ENCODE measurements at regions not wholly inside any gene's neighbourhood (a gene's known extent, or its start where the extent isn't known, plus 50 kb on each side); places are given as distances from the start of the nearest gene placed in this dataset.
"Not testable (repeated sequence)": the region's sequence is repeated elsewhere in the genome, so short reads cannot be mapped to it uniquely, and the experiment has no call there.

DNA sequence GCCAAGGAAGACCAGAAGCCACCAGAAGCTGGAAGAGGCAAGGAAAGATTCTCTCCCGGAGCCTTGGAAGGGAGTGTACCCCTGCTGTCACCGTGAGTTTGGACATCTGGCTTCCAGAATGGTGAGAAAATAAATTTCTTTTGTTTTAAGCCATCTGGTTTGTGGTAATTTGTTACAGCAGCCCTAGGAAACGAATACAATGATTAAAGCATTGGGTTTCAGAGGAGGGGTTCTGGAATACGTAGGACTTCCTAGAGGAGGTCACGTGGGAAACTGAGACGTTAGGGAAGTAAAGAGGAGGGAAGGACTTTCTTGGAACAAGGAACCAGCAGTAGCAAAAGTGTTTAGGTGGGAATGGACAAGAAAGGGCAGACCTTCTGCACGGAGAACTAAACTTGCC lies 377.7 kb downstream of the IL20RB start:
- H3K9me3 Mint-ChIP-seq: peaks cover 16% of the 10 kb centered on the region
- H3K27ac Mint-ChIP-seq: no peak overlapping the region
- no peaks in the 10 kb centered on the region for H3K36me3 Mint-ChIP-seq (ENCODE audit: low read depth)
- H3K27me3 Mint-ChIP-seq: no peaks in the 10 kb centered on the region
- H3K4me3 Mint-ChIP-seq: no peak overlapping the region
- H3K4me1 Mint-ChIP-seq: no peaks in the 10 kb centered on the region
- no peak for ATAC-seq (replicated peaks)

DNA sequence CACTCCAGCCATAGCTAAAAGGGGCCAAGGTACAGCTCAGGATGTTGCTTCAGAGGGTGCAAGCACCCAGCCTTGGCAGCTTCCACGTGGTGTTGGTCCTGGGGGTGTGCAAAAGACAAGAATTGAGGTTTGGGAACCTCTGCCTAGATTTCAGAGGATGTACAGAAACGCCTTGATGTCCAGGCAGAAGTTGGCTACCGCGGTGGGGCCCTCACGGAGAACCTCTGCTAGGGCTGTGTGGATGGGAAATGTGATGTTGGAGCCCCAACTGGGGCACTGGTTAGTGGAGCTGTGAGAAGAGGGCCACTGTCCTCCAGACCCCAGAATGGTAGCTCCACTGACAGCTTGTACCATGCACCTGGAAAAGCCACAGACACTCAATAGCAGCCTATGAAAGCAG lies 380.6 kb downstream of the IL20RB start:
- H3K4me1 Mint-ChIP-seq; H3K36me3 Mint-ChIP-seq (ENCODE audit: low read depth); H3K27me3 Mint-ChIP-seq; H3K4me3 Mint-ChIP-seq; H3K9me3 Mint-ChIP-seq; ATAC-seq (replicated peaks); H3K27ac Mint-ChIP-seq: not testable (repeated sequence)

DNA sequence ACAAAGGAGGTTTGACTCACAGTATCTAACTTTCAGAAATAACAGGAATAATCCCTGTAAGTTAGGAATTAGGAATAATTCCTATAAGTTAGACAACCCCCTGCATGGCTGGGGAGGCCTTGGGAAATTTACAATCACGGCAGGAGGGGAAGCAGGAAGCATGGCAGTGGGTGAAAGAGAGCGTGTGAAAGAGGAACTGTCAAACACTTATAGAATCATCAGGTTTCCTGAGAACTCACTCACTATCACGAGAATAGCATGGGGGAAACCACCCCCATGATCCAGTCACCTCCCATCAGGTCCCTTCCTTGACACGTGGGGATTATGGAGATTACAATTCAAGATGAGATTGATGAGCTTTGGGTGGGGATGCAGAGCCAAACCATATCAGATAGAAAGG lies 385.5 kb downstream of the IL20RB start:
- no peak for ATAC-seq (replicated peaks)
- no peak overlapping the region for H3K27ac Mint-ChIP-seq
- no peaks in the 10 kb centered on the region for H3K4me1 Mint-ChIP-seq

DNA sequence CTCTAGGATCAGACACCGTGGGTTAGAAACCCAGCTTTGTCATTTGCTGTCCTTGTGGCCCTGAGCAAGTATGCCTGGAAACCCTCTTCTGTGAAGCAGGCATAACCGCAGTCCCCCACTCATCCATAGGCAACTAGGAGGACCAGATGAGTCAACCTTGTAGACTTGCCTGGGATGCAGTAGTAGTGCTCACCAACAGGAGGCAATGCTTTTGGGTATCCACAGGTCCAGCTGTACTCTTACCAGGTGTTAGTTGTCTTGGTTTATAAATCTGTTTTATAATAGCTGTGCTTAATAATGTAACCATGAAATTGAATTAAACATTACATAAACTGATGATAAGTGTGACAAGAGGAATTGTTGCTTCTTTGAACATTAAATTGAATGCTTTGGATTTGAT lies 389.3 kb downstream of the IL20RB start:
- Mint-ChIP-seq H3K4me1 (no peaks in the 10 kb centered on the region), H3K27me3 (no peaks in the 10 kb centered on the region), H3K4me3 (no peak overlapping the region), H3K36me3 (ENCODE audit: low read depth) (no peaks in the 10 kb centered on the region), H3K27ac (no peak overlapping the region), H3K9me3 (peaks cover 8% of the 10 kb centered on the region)
- ATAC-seq (replicated peaks): no peak

More for the DNA sequence above, 385.5 kb downstream of the IL20RB start:
- Mint-ChIP-seq H3K36me3 (ENCODE audit: low read depth) (no peaks in the 10 kb centered on the region), H3K27me3 (no peaks in the 10 kb centered on the region), H3K4me3 (no peak overlapping the region), H3K9me3 (no peaks in the 10 kb centered on the region)

DNA sequence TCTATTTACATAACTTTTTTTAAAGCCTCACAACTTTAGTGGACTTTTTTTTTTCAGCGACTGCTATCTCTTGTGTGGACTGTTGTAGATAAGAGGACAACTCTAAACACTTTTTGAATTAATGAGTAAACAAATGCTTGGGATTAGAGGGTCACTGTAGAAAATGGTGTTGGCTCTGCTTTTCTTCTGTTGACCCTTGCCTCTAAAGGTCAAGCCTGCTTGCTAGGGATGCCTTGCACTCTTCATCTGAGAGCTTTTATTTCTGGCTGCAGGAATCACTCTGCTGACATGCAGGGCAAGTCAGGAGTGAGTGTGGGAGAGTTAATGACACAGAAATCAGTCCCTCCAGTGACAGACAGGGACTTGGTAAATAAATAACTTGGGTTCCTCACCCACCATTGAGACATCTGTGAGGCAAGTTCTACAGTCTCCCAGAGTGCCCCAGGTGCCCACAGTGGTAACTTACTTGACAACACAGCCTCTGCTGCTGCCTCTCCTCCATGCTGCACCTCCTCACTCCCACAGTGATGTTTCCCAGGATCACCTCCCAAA lies 390.1 kb downstream of the IL20RB start:
- no peaks in the 10 kb centered on the region for H3K36me3 Mint-ChIP-seq (ENCODE audit: low read depth)
- no peak for ATAC-seq (replicated peaks)
- no peak overlapping the region for H3K4me3 Mint-ChIP-seq
- no peaks in the 10 kb centered on the region for H3K4me1 Mint-ChIP-seq
- H3K27ac Mint-ChIP-seq: no peak overlapping the region
- H3K27me3 Mint-ChIP-seq: no peaks in the 10 kb centered on the region
- H3K9me3 Mint-ChIP-seq: peaks cover 12% of the 10 kb centered on the region

DNA sequence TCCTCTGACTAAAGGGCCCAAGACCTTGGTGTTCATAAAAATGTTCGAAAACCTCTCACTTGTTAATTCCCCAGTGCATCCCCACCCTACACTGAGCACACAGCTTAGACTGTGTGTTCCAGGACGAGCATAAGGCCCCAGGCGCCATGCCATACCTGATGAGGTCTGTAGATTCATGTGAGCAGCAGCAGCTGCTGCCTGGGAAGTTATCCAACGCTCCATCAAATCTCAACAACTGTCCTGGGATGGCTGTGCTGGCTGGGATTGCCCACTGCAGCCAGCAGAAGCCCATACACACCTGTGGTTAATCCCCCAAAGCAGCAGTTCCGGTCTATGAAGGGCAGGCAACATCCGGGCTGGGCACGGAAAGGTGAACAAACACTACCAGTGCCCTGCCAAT lies 391.2 kb downstream of the IL20RB start:
- H3K27ac Mint-ChIP-seq: no peak overlapping the region
- H3K9me3 Mint-ChIP-seq: peaks cover 15% of the 10 kb centered on the region
- H3K36me3 Mint-ChIP-seq (ENCODE audit: low read depth): no peaks in the 10 kb centered on the region

DNA sequence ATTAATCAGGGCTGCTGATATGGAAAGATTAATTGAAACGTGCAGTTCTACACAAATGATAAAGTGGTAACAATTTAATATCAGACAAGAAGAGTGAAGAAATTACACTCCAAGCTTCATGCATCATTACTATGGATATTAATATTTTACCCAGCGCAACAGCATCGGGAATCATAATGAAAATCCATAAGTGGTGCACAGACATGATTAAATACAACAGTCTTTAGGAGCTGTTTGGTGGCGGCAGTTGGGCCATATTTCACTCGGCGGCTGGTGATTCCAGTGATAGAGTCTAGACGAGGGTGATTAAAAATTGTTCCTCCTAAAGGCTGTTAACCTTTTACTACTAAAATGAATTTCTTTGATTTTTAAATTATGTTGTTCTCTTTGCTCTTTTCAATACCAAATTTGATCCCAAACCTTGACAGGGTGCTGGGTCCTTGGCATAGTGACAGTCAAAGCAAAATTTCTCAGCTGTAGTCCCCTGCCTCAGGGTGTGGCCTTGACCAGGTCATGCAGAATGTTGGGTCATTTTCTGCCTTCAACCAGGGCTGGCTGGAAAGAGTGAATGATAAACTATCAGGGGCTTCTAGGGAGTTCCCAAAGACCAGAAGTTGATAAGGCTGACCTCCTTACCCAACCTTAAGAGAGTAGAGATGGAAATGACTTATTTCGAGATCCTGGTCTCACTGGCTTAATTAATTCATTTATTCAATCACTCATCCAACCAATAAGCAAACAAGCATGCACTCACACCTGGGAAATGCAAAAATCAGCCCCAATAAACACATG lies 392.0 kb downstream of the IL20RB start:
- Mint-ChIP-seq H3K27me3 (no peaks in the 10 kb centered on the region), H3K27ac (no peak overlapping the region), H3K9me3 (peaks cover 15% of the 10 kb centered on the region), H3K4me3 (no peak overlapping the region), H3K36me3 (ENCODE audit: low read depth) (no peaks in the 10 kb centered on the region), H3K4me1 (no peaks in the 10 kb centered on the region)
- no peak for ATAC-seq (replicated peaks)

More for the DNA sequence above, 391.2 kb downstream of the IL20RB start:
- Mint-ChIP-seq H3K27me3 (no peaks in the 10 kb centered on the region), H3K4me3 (no peak overlapping the region), H3K4me1 (no peaks in the 10 kb centered on the region)
- no peak for ATAC-seq (replicated peaks)

DNA sequence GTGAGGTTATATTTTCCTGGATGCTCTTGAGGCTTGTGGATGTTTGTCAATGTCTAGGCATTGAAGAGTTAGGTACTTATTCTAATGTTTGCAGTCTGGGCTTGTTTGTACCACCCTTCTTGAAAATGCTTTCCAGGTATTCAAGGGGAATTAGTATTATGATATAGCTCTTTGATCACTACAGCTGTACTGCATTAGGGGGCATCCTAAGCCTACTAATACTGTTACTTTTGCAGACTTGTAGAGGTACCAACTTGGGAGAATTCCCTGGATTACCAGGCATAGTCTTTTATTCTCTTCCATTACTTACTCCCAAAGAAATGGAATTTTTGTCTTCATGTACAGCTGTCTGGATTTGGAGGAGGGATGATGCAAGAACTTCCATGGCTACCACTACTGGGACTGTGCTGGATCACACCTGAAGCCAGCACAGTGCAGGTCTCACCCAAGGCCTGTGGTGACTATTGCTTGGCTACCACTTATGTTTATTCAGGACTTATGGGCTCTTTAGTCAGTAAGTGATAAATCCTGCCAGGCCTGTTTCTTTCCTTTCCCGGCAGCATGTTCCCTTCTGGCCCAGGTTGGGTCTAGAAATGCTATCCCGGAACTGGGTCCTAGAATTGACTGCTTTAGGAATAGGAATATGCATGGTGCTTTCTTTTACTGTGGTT lies 402.9 kb downstream of the IL20RB start:
- Mint-ChIP-seq H3K4me3 (no peak overlapping the region), H3K27me3 (no peaks in the 10 kb centered on the region), H3K36me3 (ENCODE audit: low read depth) (no peaks in the 10 kb centered on the region), H3K9me3 (peaks cover 8% of the 10 kb centered on the region), H3K27ac (no peak overlapping the region), H3K4me1 (no peaks in the 10 kb centered on the region)
- ATAC-seq (replicated peaks): no peak

DNA sequence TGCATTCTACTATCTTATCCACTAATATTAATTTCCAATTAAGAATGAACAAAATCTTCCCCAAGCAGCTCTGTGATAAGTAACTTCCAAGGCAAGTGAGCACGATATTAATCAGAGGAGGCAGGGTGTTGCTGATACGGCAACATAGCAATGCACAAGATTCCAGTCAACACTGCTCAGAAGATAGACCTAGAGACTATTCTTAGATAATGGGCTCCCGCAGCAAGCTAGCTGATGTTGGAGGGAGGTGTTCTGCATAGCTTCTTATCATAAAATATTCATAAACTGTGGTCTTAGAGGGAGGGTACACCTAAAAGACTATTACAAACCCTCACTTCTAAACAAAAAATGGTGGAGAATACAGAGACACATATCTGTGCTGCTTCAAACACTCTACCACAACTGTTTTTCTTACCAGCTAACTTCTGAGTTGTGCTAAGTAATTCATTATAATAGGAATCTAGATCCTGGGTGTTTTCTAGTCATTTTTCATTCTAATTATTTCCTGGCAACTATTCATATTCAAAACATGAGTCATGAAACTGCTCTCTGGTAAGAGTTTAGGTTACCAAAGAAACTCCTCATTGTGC lies 382.0 kb upstream of the SOX14 start:
- H3K9me3 Mint-ChIP-seq: no peaks in the 10 kb centered on the region
- ATAC-seq (replicated peaks): no peak
- no peak overlapping the region for H3K4me3 Mint-ChIP-seq
- no peaks in the 10 kb centered on the region for H3K36me3 Mint-ChIP-seq (ENCODE audit: low read depth)
- H3K27me3 Mint-ChIP-seq: no peaks in the 10 kb centered on the region
- no peak overlapping the region for H3K27ac Mint-ChIP-seq
- no peaks in the 10 kb centered on the region for H3K4me1 Mint-ChIP-seq

DNA sequence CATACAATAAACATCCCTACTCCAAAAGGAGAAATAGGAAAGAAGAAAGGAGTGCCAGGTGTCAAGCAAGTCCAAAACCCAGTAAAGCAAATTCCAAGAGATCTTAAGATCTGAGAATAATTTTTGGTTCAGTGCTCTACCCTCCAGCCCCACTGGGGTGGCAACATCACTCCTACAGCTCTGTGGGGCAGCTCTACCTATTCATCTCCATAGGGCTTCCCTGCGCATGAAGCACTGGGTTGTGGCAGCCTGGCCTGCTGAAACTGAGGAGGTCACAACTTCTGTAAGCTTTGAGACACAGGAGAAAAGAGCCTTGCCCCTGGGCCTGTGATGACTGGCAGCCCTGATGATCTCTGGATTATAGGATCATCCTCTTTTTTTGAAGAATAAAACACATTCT lies 378.2 kb upstream of the SOX14 start:
- Mint-ChIP-seq H3K9me3 (no peaks in the 10 kb centered on the region), H3K4me3 (no peak overlapping the region), H3K27me3 (no peaks in the 10 kb centered on the region), H3K4me1 (no peaks in the 10 kb centered on the region), H3K36me3 (ENCODE audit: low read depth) (no peaks in the 10 kb centered on the region), H3K27ac (no peak overlapping the region)
- no peak for ATAC-seq (replicated peaks)

DNA sequence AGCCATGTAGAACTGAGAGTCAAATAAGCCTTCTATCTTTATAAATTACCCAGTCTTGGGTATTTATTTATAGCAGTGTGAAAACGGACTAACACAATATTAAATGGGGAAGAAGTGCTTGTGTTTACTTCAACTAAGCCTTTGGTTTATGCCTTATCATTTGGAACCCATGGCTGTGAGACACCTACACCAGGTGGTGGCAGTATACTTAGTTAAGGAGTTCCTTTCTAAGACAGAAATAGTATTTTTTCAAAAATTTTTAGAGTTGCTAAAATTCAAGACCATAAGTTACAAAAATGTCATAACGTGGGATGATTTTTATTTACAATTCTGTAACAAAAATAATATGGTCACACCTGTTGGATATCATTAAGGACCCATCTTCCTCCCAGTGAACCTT lies 354.5 kb upstream of the SOX14 start:
- Mint-ChIP-seq H3K4me3 (no peak overlapping the region), H3K27me3 (no peaks in the 10 kb centered on the region), H3K9me3 (peaks cover 5% of the 10 kb centered on the region), H3K4me1 (no peaks in the 10 kb centered on the region), H3K27ac (no peak overlapping the region), H3K36me3 (ENCODE audit: low read depth) (no peaks in the 10 kb centered on the region)
- ATAC-seq (replicated peaks): no peak

DNA sequence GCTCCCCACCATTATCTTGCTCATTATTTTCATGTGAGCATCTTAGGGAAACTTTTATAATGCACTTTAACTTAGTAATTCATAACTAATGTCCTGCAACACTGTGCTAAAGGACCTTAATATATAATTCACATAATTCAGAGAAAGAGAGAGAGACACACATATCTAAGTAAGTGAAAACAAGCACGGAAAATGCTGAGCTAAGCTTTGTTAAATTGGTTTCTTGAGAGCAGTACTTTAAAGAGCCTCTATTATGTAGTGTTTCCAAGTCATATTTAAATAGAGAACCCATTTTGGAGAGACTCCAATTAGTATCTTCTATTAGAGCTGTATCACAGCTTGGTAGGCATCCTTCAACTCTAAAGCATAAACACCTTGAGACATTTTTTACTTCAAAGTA lies 354.1 kb upstream of the SOX14 start:
- H3K27ac Mint-ChIP-seq: no peak overlapping the region
- H3K4me3 Mint-ChIP-seq: no peak overlapping the region
- no peak for ATAC-seq (replicated peaks)
- peaks cover 5% of the 10 kb centered on the region for H3K9me3 Mint-ChIP-seq
- no peaks in the 10 kb centered on the region for H3K4me1 Mint-ChIP-seq
- no peaks in the 10 kb centered on the region for H3K36me3 Mint-ChIP-seq (ENCODE audit: low read depth)
- no peaks in the 10 kb centered on the region for H3K27me3 Mint-ChIP-seq

DNA sequence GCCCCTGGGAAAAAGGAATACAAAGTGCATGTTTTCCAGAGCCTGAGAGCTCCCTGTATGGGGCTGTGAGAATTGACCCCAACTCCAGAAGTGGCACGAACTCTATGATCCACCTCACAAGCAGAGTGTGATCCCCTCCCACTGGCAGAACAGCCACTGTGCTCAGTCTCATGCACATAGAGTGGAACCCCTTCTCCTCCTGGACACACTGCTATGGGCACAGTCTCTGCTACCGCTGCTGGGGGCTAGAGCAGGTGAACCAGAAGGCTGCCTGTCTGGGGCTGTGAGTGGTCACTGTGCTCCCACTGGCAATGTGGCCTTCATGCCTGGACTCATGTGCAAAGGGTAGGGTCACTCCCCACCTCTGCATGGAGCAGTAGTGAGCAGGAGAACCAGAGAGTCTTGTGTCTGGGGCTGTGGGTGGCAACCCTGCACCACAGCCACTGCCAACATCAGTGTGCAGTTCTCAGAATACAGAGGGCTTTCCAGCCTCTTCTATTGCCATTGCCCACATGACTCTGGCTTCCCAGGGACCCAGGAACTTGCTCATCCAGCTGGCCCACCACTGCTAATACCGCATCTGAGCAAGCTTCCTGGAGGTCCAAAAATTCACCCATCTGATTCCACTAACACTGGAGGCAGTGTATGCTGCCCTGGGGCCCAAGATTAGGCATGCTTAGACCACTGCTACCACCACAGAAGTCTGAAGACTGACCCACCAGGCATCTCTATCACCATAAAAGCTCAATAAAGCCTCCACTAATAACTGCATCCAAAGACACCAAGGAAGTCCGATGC lies 343.7 kb upstream of the SOX14 start:
- ATAC-seq (replicated peaks): no peak
- H3K27ac Mint-ChIP-seq: no peak overlapping the region
- H3K4me1 Mint-ChIP-seq: no peaks in the 10 kb centered on the region
- no peak overlapping the region for H3K4me3 Mint-ChIP-seq
- peaks cover 22% of the 10 kb centered on the region for H3K9me3 Mint-ChIP-seq
- H3K36me3 Mint-ChIP-seq (ENCODE audit: low read depth): no peaks in the 10 kb centered on the region
- H3K27me3 Mint-ChIP-seq: no peaks in the 10 kb centered on the region

DNA sequence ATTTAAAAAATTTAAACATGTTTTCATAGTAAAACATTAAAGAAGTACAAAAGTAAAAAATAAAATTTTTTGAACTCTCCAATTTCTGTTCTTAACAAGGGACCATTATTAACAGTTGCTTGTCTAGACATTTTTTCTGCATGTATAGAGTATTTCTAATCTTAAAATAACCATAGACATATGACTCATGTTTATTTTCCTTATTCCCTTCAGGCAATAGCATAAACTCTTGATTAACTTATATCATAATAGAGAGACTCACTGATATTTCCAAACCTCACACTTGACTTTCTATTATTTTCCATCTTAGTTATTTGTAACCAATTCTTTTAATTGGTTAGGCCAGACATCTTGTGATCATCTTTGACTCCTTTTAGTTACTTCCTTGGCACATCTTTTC lies 325.6 kb upstream of the SOX14 start:
- no peak for ATAC-seq (replicated peaks)
- H3K4me1 Mint-ChIP-seq: no peaks in the 10 kb centered on the region
- H3K36me3 Mint-ChIP-seq (ENCODE audit: low read depth): no peaks in the 10 kb centered on the region
- H3K27me3 Mint-ChIP-seq: no peaks in the 10 kb centered on the region
- no peak overlapping the region for H3K4me3 Mint-ChIP-seq
- peaks cover 13% of the 10 kb centered on the region for H3K9me3 Mint-ChIP-seq
- H3K27ac Mint-ChIP-seq: no peak overlapping the region

Measured in activated T-helper 17 cell treated with anti-CD3 and anti-CD28 coated beads, Interleukin-2, amount 50 U/mL, for 72 hours (primary cell).